ENCODE measurements at regions not wholly inside any gene's neighbourhood (a gene's known extent, or its start where the extent isn't known, plus 50 kb on each side); places are given as distances from the start of the nearest gene placed in this dataset.

DNA sequence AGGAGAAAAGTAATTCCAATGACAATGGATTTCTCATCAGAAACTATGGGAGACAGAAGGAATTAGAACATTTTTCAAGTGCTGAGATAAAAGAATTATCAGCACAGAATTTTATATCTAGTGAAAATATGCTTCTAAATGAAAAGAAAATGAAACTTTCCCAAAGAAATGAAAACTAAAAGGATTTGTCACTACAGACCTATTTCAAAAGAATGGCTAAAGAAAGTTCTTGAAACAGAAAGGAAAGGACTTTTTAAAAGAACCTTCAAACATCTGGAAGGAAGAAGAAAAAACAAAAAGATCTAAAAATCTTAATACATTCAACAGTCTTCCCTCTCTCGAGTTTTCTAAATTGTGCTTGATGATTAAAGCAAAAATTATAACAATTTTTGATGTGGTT, 255.4 kb downstream of the FAM76B start:
- TF ChIP-seq POLR2AphosphoS5 (IDR thresholded peaks at IDR 0.05; ENCODE audit: low read depth, low read length): no peak
- TF ChIP-seq, protein P1, sequence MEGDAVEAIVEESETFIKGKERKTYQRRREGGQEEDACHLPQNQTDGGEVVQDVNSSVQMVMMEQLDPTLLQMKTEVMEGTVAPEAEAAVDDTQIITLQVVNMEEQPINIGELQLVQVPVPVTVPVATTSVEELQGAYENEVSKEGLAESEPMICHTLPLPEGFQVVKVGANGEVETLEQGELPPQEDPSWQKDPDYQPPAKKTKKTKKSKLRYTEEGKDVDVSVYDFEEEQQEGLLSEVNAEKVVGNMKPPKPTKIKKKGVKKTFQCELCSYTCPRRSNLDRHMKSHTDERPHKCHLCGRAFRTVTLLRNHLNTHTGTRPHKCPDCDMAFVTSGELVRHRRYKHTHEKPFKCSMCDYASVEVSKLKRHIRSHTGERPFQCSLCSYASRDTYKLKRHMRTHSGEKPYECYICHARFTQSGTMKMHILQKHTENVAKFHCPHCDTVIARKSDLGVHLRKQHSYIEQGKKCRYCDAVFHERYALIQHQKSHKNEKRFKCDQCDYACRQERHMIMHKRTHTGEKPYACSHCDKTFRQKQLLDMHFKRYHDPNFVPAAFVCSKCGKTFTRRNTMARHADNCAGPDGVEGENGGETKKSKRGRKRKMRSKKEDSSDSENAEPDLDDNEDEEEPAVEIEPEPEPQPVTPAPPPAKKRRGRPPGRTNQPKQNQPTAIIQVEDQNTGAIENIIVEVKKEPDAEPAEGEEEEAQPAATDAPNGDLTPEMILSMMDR (IDR thresholded peaks at IDR 0.05): no peak
- TF ChIP-seq, protein P2, sequence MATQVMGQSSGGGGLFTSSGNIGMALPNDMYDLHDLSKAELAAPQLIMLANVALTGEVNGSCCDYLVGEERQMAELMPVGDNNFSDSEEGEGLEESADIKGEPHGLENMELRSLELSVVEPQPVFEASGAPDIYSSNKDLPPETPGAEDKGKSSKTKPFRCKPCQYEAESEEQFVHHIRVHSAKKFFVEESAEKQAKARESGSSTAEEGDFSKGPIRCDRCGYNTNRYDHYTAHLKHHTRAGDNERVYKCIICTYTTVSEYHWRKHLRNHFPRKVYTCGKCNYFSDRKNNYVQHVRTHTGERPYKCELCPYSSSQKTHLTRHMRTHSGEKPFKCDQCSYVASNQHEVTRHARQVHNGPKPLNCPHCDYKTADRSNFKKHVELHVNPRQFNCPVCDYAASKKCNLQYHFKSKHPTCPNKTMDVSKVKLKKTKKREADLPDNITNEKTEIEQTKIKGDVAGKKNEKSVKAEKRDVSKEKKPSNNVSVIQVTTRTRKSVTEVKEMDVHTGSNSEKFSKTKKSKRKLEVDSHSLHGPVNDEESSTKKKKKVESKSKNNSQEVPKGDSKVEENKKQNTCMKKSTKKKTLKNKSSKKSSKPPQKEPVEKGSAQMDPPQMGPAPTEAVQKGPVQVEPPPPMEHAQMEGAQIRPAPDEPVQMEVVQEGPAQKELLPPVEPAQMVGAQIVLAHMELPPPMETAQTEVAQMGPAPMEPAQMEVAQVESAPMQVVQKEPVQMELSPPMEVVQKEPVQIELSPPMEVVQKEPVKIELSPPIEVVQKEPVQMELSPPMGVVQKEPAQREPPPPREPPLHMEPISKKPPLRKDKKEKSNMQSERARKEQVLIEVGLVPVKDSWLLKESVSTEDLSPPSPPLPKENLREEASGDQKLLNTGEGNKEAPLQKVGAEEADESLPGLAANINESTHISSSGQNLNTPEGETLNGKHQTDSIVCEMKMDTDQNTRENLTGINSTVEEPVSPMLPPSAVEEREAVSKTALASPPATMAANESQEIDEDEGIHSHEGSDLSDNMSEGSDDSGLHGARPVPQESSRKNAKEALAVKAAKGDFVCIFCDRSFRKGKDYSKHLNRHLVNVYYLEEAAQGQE (IDR thresholded peaks at IDR 0.05; ENCODE audit: insufficient read depth in 1 of 2, low read depth in 2 of 2, low read length in 1 of 2): no peak

Measured in Panc1 (cell line).